ENCODE measurements at regions not wholly inside any gene's neighbourhood (a gene's known extent, or its start where the extent isn't known, plus 50 kb on each side); places are given as distances from the start of the nearest gene placed in this dataset.

GRCh38 chr9:126017758-126018157 lies 270.6 kb downstream of the PBX3 start:
- DNase-seq = no peak

GRCh38 chr9:126020836-126021235 lies 273.7 kb downstream of the PBX3 start:
- no peak for DNase-seq

GRCh38 chr9:126023962-126024361 lies 276.8 kb downstream of the PBX3 start:
- no peak for DNase-seq

GRCh38 chr9:126024581-126025230 lies 277.5 kb downstream of the PBX3 start:
- DNase-seq = no peak

- DNase-seq = no peak
Observed at GRCh38 chr9:126025991-126026390, 278.8 kb downstream of the PBX3 start.

- no peak for DNase-seq
Observed at GRCh38 chr9:126027566-126027965, 280.4 kb downstream of the PBX3 start.

GRCh38 chr9:126028746-126029145 lies 281.6 kb downstream of the PBX3 start:
- no peak for DNase-seq

- DNase-seq = no peak
Observed at GRCh38 chr9:126030716-126031115, 283.5 kb downstream of the PBX3 start.

GRCh38 chr9:126031116-126031515 lies 283.9 kb downstream of the PBX3 start:
- no peak for DNase-seq

GRCh38 chr9:126032135-126032534 lies 285.0 kb downstream of the PBX3 start:
- DNase-seq = no peak

- DNase-seq = no peak
Observed at GRCh38 chr9:126033318-126033717, 286.1 kb downstream of the PBX3 start.

GRCh38 chr9:126033956-126034355 lies 286.8 kb downstream of the PBX3 start:
- DNase-seq = no peak

GRCh38 chr9:126036881-126037291 lies 289.7 kb downstream of the PBX3 start:
- no peak for DNase-seq

- no peak for DNase-seq
Observed at GRCh38 chr9:126038790-126039189, 287.8 kb upstream of the MVB12B start.

- no peak for DNase-seq
Observed at GRCh38 chr9:126043681-126044080, 282.9 kb upstream of the MVB12B start.

GRCh38 chr9:126049088-126049487 lies 277.5 kb upstream of the MVB12B start:
- no peak for DNase-seq

GRCh38 chr9:126049896-126050604 lies 276.6 kb upstream of the MVB12B start:
- no peak for DNase-seq

- no peak for DNase-seq
Observed at GRCh38 chr9:126050605-126050990, 276.0 kb upstream of the MVB12B start.

- no peak for DNase-seq
Observed at GRCh38 chr9:126051446-126052130, 275.0 kb upstream of the MVB12B start.

- no peak for DNase-seq
Observed at GRCh38 chr9:126052791-126053190, 273.8 kb upstream of the MVB12B start.

GRCh38 chr9:126053913-126054312 lies 272.7 kb upstream of the MVB12B start:
- DNase-seq = no peak

- DNase-seq = no peak
Observed at GRCh38 chr9:126055381-126055985, 271.1 kb upstream of the MVB12B start.

- peak; percentile 90 for DNase-seq
Observed at GRCh38 chr9:126056312-126057021, 270.2 kb upstream of the MVB12B start.
